ENCODE measurements at regions not wholly inside any gene's neighbourhood (a gene's known extent, or its start where the extent isn't known, plus 50 kb on each side); places are given as distances from the start of the nearest gene placed in this dataset.

- intact Hi-C loops (cut with DNase I; ENCODE audit: low total_unique reads), result no loop called here
- 14 to 23% methylated on average over 4 of the region's 4 CpGs for WGBS, 2 donors
- no peak overlapping the region for H3K4me3 ChIP-seq (ENCODE audit: low read depth, poor library complexity, severe bottlenecking)
- no peak for TF ChIP-seq CTCF (IDR thresholded peaks at IDR 0.05)
- TF ChIP-seq POLR2A (IDR thresholded peaks at IDR 0.05), result no peak
- DNase-seq (ENCODE audit: low spot score in 2 of 2), result peak in 1 of 2 donors; percentile 84
Measured at GRCh38 chr11:10398525-10398924, 56.5 kb upstream of the AMPD3 start.

GRCh38 chr11:10400856-10401255 lies 54.2 kb upstream of the AMPD3 start:
- intact Hi-C loops (cut with DNase I; ENCODE audit: low total_unique reads), result loop anchor here (10.0 kb wide), 1 partner anchor 264 kb away; no protein-coding TSS in a partner anchor

GRCh38 chr11:10401256-10401655 lies 53.8 kb upstream of the AMPD3 start:
- no peak for TF ChIP-seq CTCF (IDR thresholded peaks at IDR 0.05)
- TF ChIP-seq POLR2A (IDR thresholded peaks at IDR 0.05), result no peak
- intact Hi-C loops (cut with DNase I; ENCODE audit: low total_unique reads), result loop anchor here (10.0 kb wide), 1 partner anchor 264 kb away; no protein-coding TSS in a partner anchor
- H3K4me3 ChIP-seq (ENCODE audit: low read depth, poor library complexity, severe bottlenecking), result no peak overlapping the region
- 72 to 90% methylated on average over 3 of the region's 3 CpGs for WGBS, 2 donors
- peak in 1 of 2 donors; percentile 70 for DNase-seq (ENCODE audit: low spot score in 2 of 2)

More at GRCh38 chr11:10400856-10401255, 54.2 kb upstream of the AMPD3 start:
- WGBS, 2 donors, result 89 to 95% methylated on average over 1 of the region's 1 CpG
- TF ChIP-seq POLR2A (IDR thresholded peaks at IDR 0.05) (no peak), CTCF (IDR thresholded peaks at IDR 0.05) (no peak)
- H3K4me3 ChIP-seq (ENCODE audit: low read depth, poor library complexity, severe bottlenecking), result no peak overlapping the region
- no peak for DNase-seq (ENCODE audit: low spot score in 2 of 2)

GRCh38 chr11:10401696-10402392 lies 53.2 kb upstream of the AMPD3 start:
- no peak overlapping the region for H3K4me3 ChIP-seq (ENCODE audit: low read depth, poor library complexity, severe bottlenecking)
- no peak for TF ChIP-seq POLR2A (IDR thresholded peaks at IDR 0.05)
- no peak for TF ChIP-seq CTCF (IDR thresholded peaks at IDR 0.05)
- 78 to 81% methylated on average over 4 of the region's 4 CpGs for WGBS, 2 donors
- peak in 1 of 2 donors; percentile 71 for DNase-seq (ENCODE audit: low spot score in 2 of 2)
- intact Hi-C loops (cut with DNase I; ENCODE audit: low total_unique reads), result loop anchor here (10.0 kb wide), 1 partner anchor 263 kb away; no protein-coding TSS in a partner anchor
